ENCODE measurements at regions not wholly inside any gene's neighbourhood (a gene's known extent, or its start where the extent isn't known, plus 50 kb on each side); places are given as distances from the start of the nearest gene placed in this dataset.
A peak's percentile ranks its signal among the peaks of the same experiment; 100 is the strongest.

GRCh38 chr4:13872955-13873354 is 245.4 kb upstream of the BOD1L1 start:
- intact Hi-C loops (cut with DNase I; ENCODE audit: low total_unique reads) = no loop called here

GRCh38 chr4:13875181-13875580 is 247.7 kb upstream of the BOD1L1 start:
- intact Hi-C loops (cut with DNase I; ENCODE audit: low total_unique reads) = no loop called here
- Histone ChIP-seq H3K27ac (no peak overlapping the region), H3K4me1 (no peaks in the 10 kb centered on the region), H3K9me3 (no peaks in the 10 kb centered on the region), H3K4me3 (no peak overlapping the region), H3K36me3 (no peaks in the 10 kb centered on the region), H3K27me3 (no peaks in the 10 kb centered on the region)
- TF ChIP-seq CTCF (IDR thresholded peaks at IDR 0.05) = no peak
- no peak for DNase-seq

More at GRCh38 chr4:13872955-13873354, 245.4 kb upstream of the BOD1L1 start:
- H3K36me3 ChIP-seq = no peaks in the 10 kb centered on the region
- no peak overlapping the region for H3K27ac ChIP-seq
- DNase-seq = no peak
- no peaks in the 10 kb centered on the region for H3K4me1 ChIP-seq
- H3K27me3 ChIP-seq = no peaks in the 10 kb centered on the region
- H3K9me3 ChIP-seq = no peaks in the 10 kb centered on the region
- H3K4me3 ChIP-seq = no peak overlapping the region
- no peak for TF ChIP-seq CTCF (IDR thresholded peaks at IDR 0.05)

GRCh38 chr4:13876131-13876530 is 248.6 kb upstream of the BOD1L1 start:
- no peak for TF ChIP-seq CTCF (IDR thresholded peaks at IDR 0.05)
- no peak for DNase-seq
- no peaks in the 10 kb centered on the region for H3K4me1 ChIP-seq
- no peaks in the 10 kb centered on the region for H3K9me3 ChIP-seq
- no peaks in the 10 kb centered on the region for H3K36me3 ChIP-seq
- intact Hi-C loops (cut with DNase I; ENCODE audit: low total_unique reads) = no loop called here
- H3K4me3 ChIP-seq = no peak overlapping the region
- no peak overlapping the region for H3K27ac ChIP-seq
- H3K27me3 ChIP-seq = no peaks in the 10 kb centered on the region

GRCh38 chr4:13876940-13877339 is 249.4 kb upstream of the BOD1L1 start:
- Histone ChIP-seq H3K27ac (no peak overlapping the region), H3K4me3 (no peak overlapping the region), H3K36me3 (no peaks in the 10 kb centered on the region), H3K9me3 (no peaks in the 10 kb centered on the region), H3K4me1 (no peaks in the 10 kb centered on the region), H3K27me3 (no peaks in the 10 kb centered on the region)
- no peak for TF ChIP-seq CTCF (IDR thresholded peaks at IDR 0.05)
- intact Hi-C loops (cut with DNase I; ENCODE audit: low total_unique reads) = no loop called here
- DNase-seq = no peak

- TF ChIP-seq CTCF (IDR thresholded peaks at IDR 0.05) = no peak
- Histone ChIP-seq H3K4me1 (no peaks in the 10 kb centered on the region), H3K27ac (no peak overlapping the region), H3K9me3 (no peaks in the 10 kb centered on the region), H3K4me3 (no peak overlapping the region), H3K27me3 (no peaks in the 10 kb centered on the region), H3K36me3 (no peaks in the 10 kb centered on the region)
- no peak for DNase-seq
- intact Hi-C loops (cut with DNase I; ENCODE audit: low total_unique reads) = no loop called here
These were observed 250.1 kb upstream of the BOD1L1 start for GRCh38 chr4:13877626-13878025.

- H3K4me3 ChIP-seq = no peak overlapping the region
- no peaks in the 10 kb centered on the region for H3K9me3 ChIP-seq
- no peaks in the 10 kb centered on the region for H3K36me3 ChIP-seq
- TF ChIP-seq CTCF (IDR thresholded peaks at IDR 0.05) = peak in 1 of 2 experiments; percentile 10
- intact Hi-C loops (cut with DNase I; ENCODE audit: low total_unique reads) = no loop called here
- H3K4me1 ChIP-seq = no peaks in the 10 kb centered on the region
- DNase-seq = no peak
- no peaks in the 10 kb centered on the region for H3K27me3 ChIP-seq
- no peak overlapping the region for H3K27ac ChIP-seq
These were observed 254.4 kb upstream of the BOD1L1 start for GRCh38 chr4:13881892-13882291.

Data from tibial artery (tissue), 4 donors.